ACHN (cell line): ENCODE measurements at regions not wholly inside any gene's neighbourhood (a gene's known extent, or its start where the extent isn't known, plus 50 kb on each side); places are given as distances from the start of the nearest gene placed in this dataset.
"Not testable (repeated sequence)": the region's sequence is repeated elsewhere in the genome, so short reads cannot be mapped to it uniquely, and the experiment has no call there.

Source experiments
- DNase-seq: peaks from one replicate; pipeline ENCODE4 v3.0.0-alpha.2; 2015
- in situ Hi-C: cut with HindIII; loops from 2 replicates; pipeline ENCODE4 v1.10.0; 2017; ENCODE audit warnings: low sequenced_read_pairs, low pct_ligation_motif_present, low pct_unique_long_range_greater_than_20kb

DNA sequence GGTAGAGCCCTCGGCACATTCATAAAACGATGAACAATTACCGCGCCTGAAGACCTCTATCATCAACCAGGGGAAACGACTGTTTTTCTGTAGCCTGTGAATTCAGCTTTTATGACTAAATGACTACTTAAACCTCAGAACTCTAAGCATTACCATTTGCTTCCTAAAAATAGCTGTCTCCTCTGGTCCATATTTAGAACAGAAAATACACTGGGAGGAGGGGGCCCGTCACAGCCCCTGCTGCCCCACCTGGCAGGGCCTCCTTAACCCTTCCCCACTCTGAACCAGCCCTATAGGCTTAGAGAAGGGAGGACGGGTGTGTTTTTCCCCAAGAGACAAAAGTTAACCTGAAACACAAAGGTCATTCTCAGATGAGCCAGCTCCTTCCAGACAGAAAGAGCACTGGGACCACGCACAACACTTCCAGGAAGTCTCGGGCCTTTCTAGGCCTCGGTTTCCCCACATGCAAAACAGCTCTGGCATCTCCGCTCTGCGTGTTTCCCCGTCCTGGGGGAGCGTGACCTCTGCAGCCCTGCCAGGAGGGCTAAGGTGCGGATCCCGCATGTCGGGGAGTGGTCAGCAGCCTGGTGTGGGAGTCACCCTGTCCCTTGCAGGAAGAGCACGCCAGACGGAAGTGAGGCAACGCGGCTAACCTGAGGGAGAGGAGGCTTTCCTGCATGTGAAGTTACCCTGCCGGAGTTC, 193.9 kb downstream of the DLL1 start:
- in situ Hi-C loops, result no loop called here
- no peak for DNase-seq

GRCh38 chr6:170096191-170096802, 194.6 kb downstream of the DLL1 start:
- no peak for DNase-seq
- in situ Hi-C loops, result no loop called here

DNA sequence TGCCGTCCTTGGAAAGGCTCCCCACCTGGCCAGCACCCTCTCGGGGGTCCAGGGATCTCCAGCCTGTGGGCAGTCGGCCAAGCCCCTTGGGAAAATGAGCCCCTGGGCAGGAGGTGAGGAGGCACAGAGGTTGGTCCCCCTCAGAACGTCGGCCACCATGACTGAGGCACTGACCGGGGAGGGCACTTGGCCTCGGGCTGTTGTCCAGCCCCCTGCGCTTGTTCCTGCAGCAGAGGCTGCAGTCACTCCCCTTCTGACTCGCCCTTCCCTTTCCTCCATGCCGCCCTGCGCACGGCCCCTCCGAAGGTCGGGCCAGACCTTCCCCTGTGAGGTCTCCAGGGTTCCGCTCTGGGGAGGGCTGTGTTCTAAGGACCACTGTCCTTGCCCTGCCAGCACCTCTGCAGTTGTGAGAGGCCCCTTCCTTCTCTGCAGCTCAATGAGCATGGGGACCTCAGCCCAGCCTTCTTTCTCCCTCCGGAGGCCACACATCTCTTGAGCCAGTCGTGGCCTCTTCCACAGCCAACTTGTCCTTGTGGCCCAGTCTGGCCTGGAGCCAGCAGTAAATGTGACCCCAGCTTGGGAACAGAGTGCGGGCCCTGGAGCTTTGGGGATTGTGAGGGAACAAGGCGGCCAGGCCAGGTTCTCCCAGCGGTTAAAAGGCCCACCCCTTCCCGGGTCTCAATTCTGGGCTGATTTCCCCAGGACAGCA, 195.5 kb downstream of the DLL1 start:
- in situ Hi-C loops, result no loop called here
- DNase-seq, result no peak

GRCh38 chr6:170094686-170095272, 196.1 kb downstream of the DLL1 start:
- in situ Hi-C loops, result no loop called here
- DNase-seq, result no peak

- in situ Hi-C loops, result no loop called here
- no peak for DNase-seq
Observed at GRCh38 chr6:170093658-170094596, 197.0 kb downstream of the DLL1 start.

- in situ Hi-C loops, result no loop called here
- DNase-seq, result no peak
Observed at GRCh38 chr6:170093276-170093657, 197.6 kb downstream of the DLL1 start.

DNA sequence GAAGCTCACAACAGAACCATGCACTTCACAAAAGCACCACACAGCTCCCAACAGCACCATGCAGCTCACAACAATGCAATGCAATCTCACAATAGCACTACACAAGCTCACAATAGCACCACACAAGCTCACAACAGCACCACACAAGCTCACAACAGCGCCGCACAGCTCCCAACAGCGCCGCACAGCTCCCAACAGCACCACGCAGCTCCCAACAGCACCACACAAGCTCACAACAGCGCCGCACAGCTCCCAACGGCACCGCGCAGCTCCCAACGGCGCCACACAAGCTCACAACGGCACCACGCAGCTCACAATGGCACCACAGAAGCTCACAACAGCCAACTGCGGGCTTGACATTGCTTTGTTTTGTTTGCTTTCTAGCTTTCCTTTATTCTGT, 198.1 kb downstream of the DLL1 start:
- in situ Hi-C loops, result no loop called here
- DNase-seq, result no peak

DNA sequence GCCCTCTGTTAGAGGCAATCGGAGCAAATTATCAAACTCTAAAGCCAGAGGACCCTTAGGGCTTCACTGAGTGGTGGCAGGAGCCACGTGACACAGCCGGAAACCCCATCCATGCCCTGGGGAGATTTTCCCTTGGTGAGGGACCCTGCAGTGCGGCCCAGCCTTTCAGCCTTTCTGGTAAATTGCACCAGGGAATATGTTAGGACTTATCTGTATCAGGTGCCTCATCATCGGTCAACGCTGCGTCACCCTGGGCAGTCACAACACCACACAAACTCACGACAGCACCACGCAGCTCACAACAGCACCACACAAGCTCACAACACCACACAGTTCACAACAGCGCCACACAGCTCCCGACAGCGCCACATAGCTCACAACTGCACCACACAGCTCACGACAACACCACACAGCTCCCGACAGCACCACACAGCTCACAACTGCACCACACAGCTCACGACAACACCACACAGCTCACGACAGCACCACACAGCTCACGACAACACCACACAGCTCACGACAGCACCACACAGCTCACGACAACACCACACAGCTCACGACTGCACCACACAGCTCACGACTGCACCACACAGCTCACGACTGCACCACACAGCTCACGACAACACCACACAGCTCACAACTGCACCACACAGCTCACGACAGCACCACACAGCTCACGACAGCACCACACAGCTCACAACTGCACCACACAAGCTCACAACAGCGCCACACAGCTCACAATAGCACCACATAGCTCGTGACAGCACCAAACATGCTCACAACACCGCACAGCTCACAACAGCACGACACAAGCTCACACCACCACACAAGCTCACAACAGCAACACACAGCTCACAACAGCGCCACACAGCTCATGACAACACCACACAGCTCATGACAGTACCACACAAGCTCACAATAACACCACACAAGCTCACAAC, 199.0 kb downstream of the DLL1 start:
- in situ Hi-C loops, result no loop called here
- no peak for DNase-seq

- no peak for DNase-seq
- in situ Hi-C loops, result no loop called here
Observed at GRCh38 chr6:170091000-170091638, 199.8 kb downstream of the DLL1 start.

GRCh38 chr6:170090561-170090960, 200.3 kb downstream of the DLL1 start:
- in situ Hi-C loops, result no loop called here
- no peak for DNase-seq

GRCh38 chr6:170089963-170090362, 200.9 kb downstream of the DLL1 start:
- no peak for DNase-seq
- in situ Hi-C loops, result no loop called here

GRCh38 chr6:170088582-170088955, 202.3 kb downstream of the DLL1 start:
- in situ Hi-C loops, result no loop called here
- DNase-seq, result no peak

DNA sequence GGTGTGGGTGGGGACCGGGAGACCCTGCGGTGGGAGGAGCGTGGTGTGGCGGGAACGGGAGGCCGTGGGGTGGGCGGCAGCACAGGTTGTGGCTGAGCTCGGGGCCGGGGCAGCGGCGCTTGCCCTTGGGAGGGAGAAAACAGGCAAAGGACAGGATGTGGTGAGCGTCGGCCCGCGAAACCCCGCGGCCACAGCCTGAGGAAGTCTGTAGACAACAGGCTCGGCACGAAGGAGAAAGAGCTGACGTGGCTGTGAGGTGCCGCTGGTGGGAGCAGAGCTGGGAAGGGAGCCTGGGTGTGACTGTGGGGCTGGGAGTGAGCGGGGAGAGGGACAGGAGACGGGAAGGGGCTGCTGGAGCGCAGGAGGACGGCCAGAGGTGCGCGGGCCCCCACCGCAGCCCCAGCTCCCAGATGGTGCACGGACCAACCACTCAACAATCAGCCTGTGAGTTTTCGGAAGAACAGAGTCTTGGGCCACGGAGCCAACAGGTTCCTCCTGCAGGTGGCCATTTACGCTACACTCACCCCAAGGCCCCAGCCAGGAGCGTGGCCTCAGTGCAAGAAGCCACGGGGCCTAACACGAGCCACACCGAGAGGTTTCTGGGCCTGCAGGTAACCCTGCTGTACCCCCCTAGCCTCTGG, 202.8 kb downstream of the DLL1 start:
- in situ Hi-C loops, result no loop called here
- DNase-seq, result no peak

DNA sequence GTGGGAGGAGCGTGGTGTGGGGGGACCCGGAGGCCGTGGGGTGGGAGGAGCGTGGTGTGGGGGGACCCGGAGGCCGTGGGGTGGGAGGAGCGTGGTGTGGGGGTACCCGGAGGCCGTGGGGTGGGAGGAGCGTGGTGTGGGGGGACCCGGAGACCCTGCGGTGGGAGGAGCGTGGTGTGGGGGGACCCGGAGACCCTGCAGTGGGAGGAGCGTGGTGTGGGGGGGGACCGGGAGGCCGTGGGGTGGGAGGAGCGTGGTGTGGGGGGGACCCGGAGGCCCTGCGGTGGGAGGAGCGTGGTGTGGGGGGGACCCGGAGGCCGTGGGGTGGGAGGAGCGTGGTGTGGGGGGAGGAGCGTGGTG, 203.5 kb downstream of the DLL1 start:
- DNase-seq, in situ Hi-C loops: not testable (repeated sequence)

DNA sequence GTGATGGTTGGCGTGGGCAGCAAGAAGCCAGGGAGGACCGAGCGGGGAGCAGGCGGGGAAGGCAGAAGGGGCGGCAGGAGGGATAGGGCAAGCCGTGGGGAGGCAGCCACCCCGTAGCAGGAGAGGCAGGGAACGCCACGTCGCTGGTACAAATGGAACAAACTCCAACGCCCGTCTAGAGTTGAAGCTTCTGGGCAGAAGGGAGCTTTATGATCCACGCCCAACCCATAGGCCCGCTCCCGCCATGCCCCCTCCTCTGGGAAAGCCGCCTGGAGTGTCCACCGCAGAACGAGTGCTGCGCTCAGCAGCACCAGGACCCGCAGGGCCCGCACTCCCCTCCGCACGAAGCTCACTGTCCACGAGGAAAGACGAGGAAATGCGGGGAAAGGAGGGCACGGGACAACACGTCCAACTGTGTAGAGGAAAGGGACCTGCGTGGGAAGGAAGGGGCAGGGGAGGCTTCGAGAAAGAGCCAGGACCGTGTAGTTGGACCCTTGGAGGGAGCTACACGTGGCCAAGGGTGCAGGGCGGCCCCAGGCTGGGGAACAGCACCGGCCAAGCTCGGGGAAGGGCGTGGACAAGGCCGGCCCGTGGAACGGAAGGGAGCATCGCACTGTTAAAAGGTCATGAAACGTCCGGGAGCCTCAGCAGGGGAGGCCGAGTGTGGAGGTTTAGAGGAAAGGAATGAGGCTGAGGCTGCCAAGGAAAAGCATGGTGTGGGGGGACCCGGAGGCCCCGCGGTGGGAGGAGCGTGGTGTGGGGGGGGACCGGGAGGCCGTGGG, 204.0 kb downstream of the DLL1 start:
- in situ Hi-C loops, result no loop called here
- no peak for DNase-seq
